Fibroblast of mammary gland (primary cell): ENCODE measurements at regions not wholly inside any gene's neighbourhood (a gene's known extent, or its start where the extent isn't known, plus 50 kb on each side); places are given as distances from the start of the nearest gene placed in this dataset.
"Not testable (repeated sequence)": the region's sequence is repeated elsewhere in the genome, so short reads cannot be mapped to it uniquely, and the experiment has no call there.

ENCODE experiments used
- DNase-seq: peaks from one replicate; pipeline ENCODE4 v3.0.0-alpha.2; 2010; ENCODE audit warnings: low read depth
- H3K4me3 ChIP-seq: 2 replicates; pipeline ENCODE4 v1.5.1; 2011; ENCODE audit warnings: low read depth, mild to moderate bottlenecking, low read length, moderate library complexity; ENCODE audit not compliant: control insufficient read depth
- CTCF ChIP-seq: conservative IDR thresholded peaks from 2 replicates; pipeline ENCODE4 v1.5.1; 2011; ENCODE audit warnings: low read depth, low read length, inconsistent platforms; ENCODE audit not compliant: control insufficient read depth, insufficient read depth

- TF ChIP-seq CTCF, result no peak
- no peak overlapping the region for H3K4me3 ChIP-seq
- DNase-seq, result no peak
Observed at GRCh38 chr7:67659091-67659490, 662.5 kb downstream of the TYW1 start.

- no peak for TF ChIP-seq CTCF
- DNase-seq, result no peak
- H3K4me3 ChIP-seq, result no peak overlapping the region
Observed at GRCh38 chr7:67662804-67663203, 666.2 kb downstream of the TYW1 start.

- H3K4me3 ChIP-seq, result no peak overlapping the region
- TF ChIP-seq CTCF, result no peak
- DNase-seq, result no peak
Observed at GRCh38 chr7:67663644-67664043, 667.0 kb downstream of the TYW1 start.

- not testable (repeated sequence) for DNase-seq, H3K4me3 ChIP-seq
Observed at GRCh38 chr7:67666359-67666758, 669.7 kb downstream of the TYW1 start.

GRCh38 chr7:67671006-67671548, 674.4 kb downstream of the TYW1 start:
- no peak for TF ChIP-seq CTCF
- no peak for DNase-seq
- no peak overlapping the region for H3K4me3 ChIP-seq

- H3K4me3 ChIP-seq, result no peak overlapping the region
- DNase-seq, result no peak
- TF ChIP-seq CTCF, result no peak
Observed at GRCh38 chr7:67673861-67674260, 677.2 kb downstream of the TYW1 start.

- not testable (repeated sequence) for DNase-seq
Observed at GRCh38 chr7:67674862-67675261, 678.2 kb downstream of the TYW1 start.

GRCh38 chr7:67675971-67676370, 679.3 kb downstream of the TYW1 start:
- no peak overlapping the region for H3K4me3 ChIP-seq
- DNase-seq, result no peak
- TF ChIP-seq CTCF, result no peak

More at GRCh38 chr7:67674862-67675261, 678.2 kb downstream of the TYW1 start:
- H3K4me3 ChIP-seq, result not testable (repeated sequence)
